ENCODE measurements at regions not wholly inside any gene's neighbourhood (a gene's known extent, or its start where the extent isn't known, plus 50 kb on each side); places are given as distances from the start of the nearest gene placed in this dataset.

DNA sequence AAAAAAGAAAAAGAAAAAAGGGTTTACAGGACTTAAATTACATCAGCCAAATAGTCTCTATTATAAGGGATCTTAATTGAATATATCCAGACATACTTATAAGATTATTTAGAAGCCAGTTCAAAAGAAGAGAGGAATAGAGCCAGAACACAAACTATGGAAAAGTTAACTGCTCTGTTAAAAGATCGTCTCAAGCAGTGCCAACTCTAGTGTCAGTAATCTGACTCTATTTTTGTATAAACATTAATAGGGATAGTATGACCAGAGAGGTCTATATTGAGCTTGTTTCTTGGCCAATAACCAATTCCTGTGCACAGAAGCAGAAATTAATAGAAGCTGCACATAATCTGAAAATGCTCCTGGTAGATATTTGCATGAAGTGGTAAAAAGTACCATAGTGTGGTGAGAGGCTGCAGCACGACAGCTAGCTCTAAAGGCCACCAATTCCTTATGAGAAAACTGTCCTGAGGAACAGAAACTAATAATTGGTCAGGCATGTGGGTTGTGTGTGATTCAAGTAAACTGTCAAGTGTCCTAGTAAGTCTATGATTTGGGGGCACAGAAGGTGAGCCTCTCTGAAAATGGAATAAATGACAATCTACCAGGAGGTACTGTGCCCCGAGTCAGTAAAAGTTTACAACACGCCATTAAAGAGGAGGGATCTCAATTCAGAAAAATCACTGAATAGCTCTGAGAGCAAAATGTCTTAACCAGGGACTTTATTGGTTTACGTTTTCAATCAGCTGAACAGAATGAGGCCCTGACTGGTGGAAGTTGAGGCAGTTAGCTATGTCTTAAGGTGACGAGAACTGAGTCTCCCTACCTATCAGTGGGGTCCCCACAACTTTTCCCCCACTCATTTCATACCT, 51.5 kb upstream of the NANOGP8 start:
- TF ChIP-seq, protein P1, sequence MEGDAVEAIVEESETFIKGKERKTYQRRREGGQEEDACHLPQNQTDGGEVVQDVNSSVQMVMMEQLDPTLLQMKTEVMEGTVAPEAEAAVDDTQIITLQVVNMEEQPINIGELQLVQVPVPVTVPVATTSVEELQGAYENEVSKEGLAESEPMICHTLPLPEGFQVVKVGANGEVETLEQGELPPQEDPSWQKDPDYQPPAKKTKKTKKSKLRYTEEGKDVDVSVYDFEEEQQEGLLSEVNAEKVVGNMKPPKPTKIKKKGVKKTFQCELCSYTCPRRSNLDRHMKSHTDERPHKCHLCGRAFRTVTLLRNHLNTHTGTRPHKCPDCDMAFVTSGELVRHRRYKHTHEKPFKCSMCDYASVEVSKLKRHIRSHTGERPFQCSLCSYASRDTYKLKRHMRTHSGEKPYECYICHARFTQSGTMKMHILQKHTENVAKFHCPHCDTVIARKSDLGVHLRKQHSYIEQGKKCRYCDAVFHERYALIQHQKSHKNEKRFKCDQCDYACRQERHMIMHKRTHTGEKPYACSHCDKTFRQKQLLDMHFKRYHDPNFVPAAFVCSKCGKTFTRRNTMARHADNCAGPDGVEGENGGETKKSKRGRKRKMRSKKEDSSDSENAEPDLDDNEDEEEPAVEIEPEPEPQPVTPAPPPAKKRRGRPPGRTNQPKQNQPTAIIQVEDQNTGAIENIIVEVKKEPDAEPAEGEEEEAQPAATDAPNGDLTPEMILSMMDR (IDR thresholded peaks at IDR 0.05; ENCODE audit: insufficient read depth, low read depth, low read length) = no peak
- no peak for TF ChIP-seq EZH2 (IDR thresholded peaks at IDR 0.05; ENCODE audit: insufficient read depth, low read length)
